ENCODE measurements at regions not wholly inside any gene's neighbourhood (a gene's known extent, or its start where the extent isn't known, plus 50 kb on each side); places are given as distances from the start of the nearest gene placed in this dataset.

GRCh38 chr6:48809245-48809644, 653.8 kb downstream of the MMUT start:
- no peak for TF ChIP-seq CTCF (IDR thresholded peaks at IDR 0.05)
- no peak for TF ChIP-seq POLR2A (IDR thresholded peaks at IDR 0.05)
- TF ChIP-seq POLR2AphosphoS5 (IDR thresholded peaks at IDR 0.05) = no peak

Data from prostate gland (tissue), 2 donors.